A549 (cell line): ENCODE measurements at regions not wholly inside any gene's neighbourhood (a gene's known extent, or its start where the extent isn't known, plus 50 kb on each side); places are given as distances from the start of the nearest gene placed in this dataset.

Source experiments
- ATAC-seq, 2 experiments: fragments of 200-7000 bp in 1 of 2; fragments of >200 bp in 1 of 2; cut with Nextera tagmentation in 1 of 2; cut with Tn5 transposase in 1 of 2; 3 replicates each; pipeline versions ENCODE4 v1.8.0 to v1.9.1; 2018 to 2020; ENCODE audit warnings: mild to moderate bottlenecking in 1 of 2, moderate library complexity in 1 of 2
- CTCF ChIA-PET: fragments of 300-600 bp; sonication (Branson Sonifier 250); formaldehyde crosslinking; extraction: SDS; loops from one replicate; lab custom pipeline; 2021; ENCODE audit warnings: antibody characterized with exemption, inconsistent platforms; lab: Yijun Ruan, JAX
- POLR2A ChIA-PET: fragments of 350-600 bp; formaldehyde crosslinking; extraction: SDS; loops from one replicate; lab custom pipeline; 2021; ENCODE audit warnings: antibody characterized with exemption, inconsistent platforms; lab: Yijun Ruan, JAX
- DNase-seq, 2 experiments: peaks; one replicate each; pipeline versions ENCODE4 v3.0.0 to v3.0.0-alpha.2; 2011 to 2016; ENCODE audit warnings: low read depth in 1 of 2, low spot score in 1 of 2
- FAIRE-seq: peaks from 2 replicates; lab custom pipeline; 2011; peaks lifted over from hg19 to GRCh38; lab: Jason Lieb, UNC
- H3K27ac ChIP-seq, 2 experiments: fragments of >200 bp; sonication (Bioruptor Twin); formaldehyde crosslinking; 3 replicates each; pipeline ENCODE4 v1.5.1; 2016 to 2017
- H3K4me1 ChIP-seq: fragments of >200 bp; sonication (Bioruptor Twin); formaldehyde crosslinking; 3 replicates; pipeline ENCODE4 v1.6.1; 2016
- H3K4me2 ChIP-seq: fragments of >200 bp; sonication (Bioruptor Twin); formaldehyde crosslinking; 3 replicates; pipeline ENCODE4 v1.6.1; 2016
- H3K4me3 ChIP-seq: fragments of >200 bp; sonication (Bioruptor Twin); formaldehyde crosslinking; 3 replicates; pipeline ENCODE4 v1.5.1; 2016
- H3K9me3 ChIP-seq: fragments of >200 bp; sonication (Bioruptor Twin); formaldehyde crosslinking; 3 replicates; pipeline ENCODE4 v1.6.1; 2016
- ATOH8 ChIP-seq: fragments of 250-450 bp; sonication (Bioruptor Pico); IDR thresholded peaks from 2 replicates; pipeline ENCODE4 v1.5.0; 2020; ENCODE audit warnings: low read depth, mild to moderate bottlenecking, moderate library complexity
- CBX8 ChIP-seq: fragments of 200-600 bp; sonication (generic); IDR thresholded peaks from 2 replicates; pipeline ENCODE4 v1.6.1; 2016
- CEBPB ChIP-seq, 2 experiments: fragments of >200 bp in 1 of 2; sonication (Bioruptor Twin) in 1 of 2; formaldehyde crosslinking in 1 of 2; IDR thresholded peaks; 2 replicates each; pipeline ENCODE4 v1.6.1; 2012 to 2016
- CHD2 ChIP-seq: fragments of 150-350 bp; IDR thresholded peaks from 2 replicates; pipeline ENCODE4 v1.6.1; 2014; ENCODE audit warnings: low read length; ENCODE audit not compliant: partially characterized antibody
- E2F6 ChIP-seq: IDR thresholded peaks from 2 replicates; pipeline ENCODE4 v1.6.1; 2012; ENCODE audit warnings: low read depth, borderline replicate concordance
- ESRRA ChIP-seq: fragments of 150-350 bp; IDR thresholded peaks from 2 replicates; pipeline ENCODE4 v1.6.1; 2014; ENCODE audit warnings: mild to moderate bottlenecking, low read length, borderline replicate concordance
- GATA3 ChIP-seq: IDR thresholded peaks from 2 replicates; pipeline ENCODE4 v1.6.1; 2012; ENCODE audit warnings: borderline replicate concordance
- HES2 ChIP-seq: fragments of >200 bp; sonication (Bioruptor Twin); formaldehyde crosslinking; IDR thresholded peaks from 2 replicates; pipeline ENCODE4 v1.6.1; 2016
- HMGXB4 ChIP-seq: fragments of 250-450 bp; sonication (Bioruptor Pico); IDR thresholded peaks from 2 replicates; pipeline ENCODE4 v1.5.0; 2021; ENCODE audit warnings: mild to moderate bottlenecking, moderate library complexity, borderline replicate concordance
- HOXB13 ChIP-seq: fragments of 250-450 bp; sonication (Bioruptor Pico); IDR thresholded peaks from 2 replicates; pipeline ENCODE4 v1.5.0; 2020; ENCODE audit warnings: low read depth, mild to moderate bottlenecking, moderate library complexity
- HOXB5 ChIP-seq: fragments of 250-450 bp; sonication (Bioruptor Pico); IDR thresholded peaks from 2 replicates; pipeline ENCODE4 v1.5.0; 2020; ENCODE audit warnings: mild to moderate bottlenecking, moderate library complexity
- KDM5A ChIP-seq: fragments of 200-600 bp; sonication (generic); IDR thresholded peaks from 2 replicates; pipeline ENCODE4 v1.6.1; 2016; ENCODE audit warnings: antibody characterized with exemption, mild to moderate bottlenecking
- MAFK ChIP-seq: fragments of 450-650 bp; IDR thresholded peaks from 2 replicates; pipeline ENCODE4 v1.6.1; 2014; ENCODE audit not compliant: partially characterized antibody
- MAZ ChIP-seq: fragments of 150-350 bp; IDR thresholded peaks from 2 replicates; pipeline ENCODE4 v1.6.1; 2014; ENCODE audit warnings: antibody characterized with exemption, low read depth, low read length, borderline replicate concordance
- NFE2L2 ChIP-seq: fragments of 150-350 bp; conservative IDR thresholded peaks from 2 replicates; pipeline ENCODE4 v1.6.1; 2014; ENCODE audit warnings: low read length
- POLR2AphosphoS2 ChIP-seq: conservative IDR thresholded peaks from 2 replicates; pipeline ENCODE4 v1.6.1; 2012; ENCODE audit warnings: low read length, improper control_type of control experiment, inconsistent platforms
- RFX5 ChIP-seq: fragments of 450-650 bp; IDR thresholded peaks from 2 replicates; pipeline ENCODE4 v1.7.1; 2014; ENCODE audit warnings: antibody characterized with exemption, mild to moderate bottlenecking, moderate library complexity
- RNF2 ChIP-seq: fragments of 200-600 bp; sonication (generic); IDR thresholded peaks from 2 replicates; pipeline ENCODE4 v1.6.1; 2016; ENCODE audit warnings: low read depth, mild to moderate bottlenecking, antibody characterized with exemption, moderate library complexity, borderline replicate concordance
- ZFP36 ChIP-seq: fragments of 450-650 bp; IDR thresholded peaks from 2 replicates; pipeline ENCODE4 v1.6.1; 2014; ENCODE audit warnings: borderline replicate concordance; ENCODE audit not compliant: partially characterized antibody
- ZSCAN20 ChIP-seq: fragments of 250-450 bp; sonication (Bioruptor Pico); IDR thresholded peaks from 2 replicates; pipeline ENCODE4 v1.8.0; 2022; ENCODE audit warnings: mild to moderate bottlenecking, moderate library complexity
- WGBS: methylation state at CpG from one replicate; pipeline ENCODE4 v1.1.6; 2017; ENCODE audit errors: missing lambda C conversion rate; 5-methylcytosine and 5-hydroxymethylcytosine counted together

GRCh38 chr15:97686324-97686723 lies 274.2 kb upstream of the ARRDC4 start:
- DNase-seq, result no peak
- FAIRE-seq, result no peak
- POLR2A ChIA-PET, result no interaction called here
- no peak overlapping the region for H3K27ac ChIP-seq
- TF ChIP-seq NFE2L2 (no peak), MAFK (peak; percentile 83)
- no peaks in the 10 kb centered on the region for H3K9me3 ChIP-seq
- CTCF ChIA-PET, result no interaction called here
- H3K4me1 ChIP-seq, result no peaks in the 10 kb centered on the region
- ATAC-seq, result no peak
- H3K4me3 ChIP-seq, result no peak overlapping the region
- H3K4me2 ChIP-seq, result no peak overlapping the region
- WGBS, result 23% methylated on average over 2 of the region's 2 CpGs

GRCh38 chr15:97687654-97688053 lies 272.8 kb upstream of the ARRDC4 start:
- DNase-seq (no peak), FAIRE-seq (no peak), ATAC-seq (no peak)
- H3K27ac ChIP-seq, result no peak overlapping the region
- no peaks in the 10 kb centered on the region for H3K4me1 ChIP-seq
- TF ChIP-seq KDM5A (no peak), CHD2 (no peak), HMGXB4 (CRISPR knock-in tag) (no peak), ATOH8 (no peak), RNF2 (no peak), E2F6 (no peak), ZFP36 (no peak), RFX5 (no peak), GATA3 (no peak), CBX8 (no peak), POLR2AphosphoS2 (no peak), MAFK (no peak), ESRRA (no peak), CEBPB (IDR thresholded peaks at IDR 0.05) (no peak), HES2 (no peak), HOXB5 (CRISPR knock-in tag) (no peak), ZSCAN20 (CRISPR knock-in tag) (no peak), HOXB13 (CRISPR knock-in tag) (no peak)
- no peak overlapping the region for H3K4me2 ChIP-seq
- ChIA-PET CTCF (no interaction called here), POLR2A (no interaction called here)
- no peaks in the 10 kb centered on the region for H3K9me3 ChIP-seq
- H3K4me3 ChIP-seq, result no peak overlapping the region

- FAIRE-seq (no peak), DNase-seq (no peak), ATAC-seq (no peak)
- Histone ChIP-seq H3K27ac (no peak overlapping the region), H3K4me3 (no peak overlapping the region), H3K4me1 (no peaks in the 10 kb centered on the region), H3K4me2 (no peak overlapping the region), H3K9me3 (no peaks in the 10 kb centered on the region)
- ChIA-PET CTCF (no interaction called here), POLR2A (no interaction called here)
- no peak for TF ChIP-seq MAZ
- WGBS, result 29% methylated on average over 4 of the region's 4 CpGs
Observed at GRCh38 chr15:97688177-97688576, 272.3 kb upstream of the ARRDC4 start.
